GM23248 (cell line): ENCODE measurements at regions not wholly inside any gene's neighbourhood (a gene's known extent, or its start where the extent isn't known, plus 50 kb on each side); places are given as distances from the start of the nearest gene placed in this dataset.

ENCODE experiments used
- DNase-seq: peaks from one replicate; pipeline ENCODE4 v3.0.0-alpha.2; 2015
- H2AFZ ChIP-seq: fragments of 200-600 bp; sonication (generic); 2 replicates; pipeline ENCODE4 v1.6.1; 2016; ENCODE audit warnings: antibody characterized with exemption
- H3F3A ChIP-seq: fragments of 200-600 bp; sonication (generic); 2 replicates; pipeline ENCODE4 v1.6.1; 2016; ENCODE audit warnings: mild to moderate bottlenecking, antibody characterized with exemption, mixed run types; ENCODE audit not compliant: insufficient read depth
- H3K27ac ChIP-seq: fragments of 200-600 bp; sonication (generic); 2 replicates; pipeline ENCODE4 v1.5.1; 2016; ENCODE audit warnings: mild to moderate bottlenecking
- H3K27me3 ChIP-seq: fragments of 200-600 bp; sonication (generic); replicated peaks from 2 replicates; pipeline ENCODE4 v1.6.1; 2016; ENCODE audit warnings: mild to moderate bottlenecking; ENCODE audit not compliant: insufficient read depth
- H3K36me3 ChIP-seq: fragments of 200-600 bp; sonication (generic); 2 replicates; pipeline ENCODE4 v1.6.1; 2016; ENCODE audit warnings: low read depth, mild to moderate bottlenecking
- H3K4me1 ChIP-seq: fragments of 200-600 bp; sonication (generic); 2 replicates; pipeline ENCODE4 v1.6.1; 2016; ENCODE audit warnings: mild to moderate bottlenecking; ENCODE audit not compliant: insufficient read depth
- H3K4me2 ChIP-seq: fragments of 200-600 bp; sonication (generic); one replicate; pipeline ENCODE4 v1.6.1; 2016; ENCODE audit warnings: mild to moderate bottlenecking; ENCODE audit not compliant: unreplicated experiment
- H3K4me3 ChIP-seq: fragments of 200-600 bp; sonication (generic); 2 replicates; pipeline ENCODE4 v1.5.1; 2016; ENCODE audit warnings: mild to moderate bottlenecking
- H3K79me2 ChIP-seq: fragments of 200-600 bp; sonication (generic); 2 replicates; pipeline ENCODE4 v1.6.1; 2016; ENCODE audit warnings: mild to moderate bottlenecking; ENCODE audit not compliant: insufficient read depth
- H3K9ac ChIP-seq: fragments of 200-600 bp; sonication (generic); 2 replicates; pipeline ENCODE4 v1.6.1; 2016; ENCODE audit warnings: mild to moderate bottlenecking
- H3K9me2 ChIP-seq: fragments of 200-600 bp; sonication (generic); 2 replicates; pipeline ENCODE4 v1.6.1; 2016; ENCODE audit warnings: mixed run types, mild to moderate bottlenecking, moderate library complexity; ENCODE audit not compliant: insufficient read depth
- H3K9me3 ChIP-seq: fragments of 200-600 bp; sonication (generic); one replicate; pipeline ENCODE4 v1.6.1; 2017; ENCODE audit warnings: low read depth
- H4K20me1 ChIP-seq: fragments of 200-600 bp; sonication (generic); 2 replicates; pipeline ENCODE4 v1.6.0; 2016; ENCODE audit not compliant: insufficient read depth
- EZH2 ChIP-seq: fragments of 200-600 bp; sonication (generic); IDR thresholded peaks from 2 replicates; pipeline ENCODE4 v1.6.1; 2018; ENCODE audit warnings: antibody characterized with exemption, mild to moderate bottlenecking; ENCODE audit not compliant: insufficient read depth, poor library complexity, severe bottlenecking
- EZH2phosphoT487 ChIP-seq: fragments of 200-600 bp; sonication (generic); IDR thresholded peaks from 2 replicates; pipeline ENCODE4 v1.6.1; 2018; ENCODE audit warnings: antibody characterized with exemption, moderate library complexity, mild to moderate bottlenecking, low read depth; ENCODE audit not compliant: insufficient read depth
- WGBS, 2 experiments: methylation state at CpG; one replicate each; pipeline ENCODE4 v1.1.6; 2015 to 2017; ENCODE audit warnings: low lambda C conversion rate in 2 of 2, low coverage in 1 of 2; ENCODE audit errors: missing lambda C conversion rate in 2 of 2; 5-methylcytosine and 5-hydroxymethylcytosine counted together
- in situ Hi-C: fragments of 300-500 bp; cut with MboI; formaldehyde crosslinking; loops from 2 replicates; pipeline ENCODE4 v1.15.0; 2020

GRCh38 chr6:167695831-167696230 is 130.9 kb upstream of the AFDN start:
- Histone ChIP-seq H3K79me2 (no peaks in the 10 kb centered on the region), H3K27ac (no peak overlapping the region), H2AFZ (no peak overlapping the region), H3K4me2 (no peak overlapping the region), H3K9me3 (no peaks in the 10 kb centered on the region), H3K9ac (no peak overlapping the region), H3K9me2 (no peaks in the 10 kb centered on the region), H4K20me1 (no peaks in the 10 kb centered on the region), H3K4me1 (no peaks in the 10 kb centered on the region), H3K4me3 (no peak overlapping the region), H3K27me3 (no peaks in the 10 kb centered on the region), H3F3A (no peaks in the 10 kb centered on the region), H3K36me3 (no peaks in the 10 kb centered on the region)
- WGBS, 2 experiments, result 73 to 75% methylated on average over 13 of the region's 13 CpGs
- DNase-seq, result no peak
- TF ChIP-seq EZH2phosphoT487 (no peak), EZH2 (no peak)
- in situ Hi-C loops, result no loop called here

GRCh38 chr6:167696296-167696695 is 130.4 kb upstream of the AFDN start:
- H3K4me1 ChIP-seq, result no peaks in the 10 kb centered on the region
- no peaks in the 10 kb centered on the region for H3K9me3 ChIP-seq
- H3F3A ChIP-seq, result no peaks in the 10 kb centered on the region
- H3K9me2 ChIP-seq, result no peaks in the 10 kb centered on the region
- no peak overlapping the region for H3K9ac ChIP-seq
- H3K36me3 ChIP-seq, result no peaks in the 10 kb centered on the region
- H4K20me1 ChIP-seq, result no peaks in the 10 kb centered on the region
- DNase-seq, result no peak
- no peak for TF ChIP-seq EZH2phosphoT487
- no peak for TF ChIP-seq EZH2
- in situ Hi-C loops, result no loop called here
- H3K4me3 ChIP-seq, result no peak overlapping the region
- no peaks in the 10 kb centered on the region for H3K27me3 ChIP-seq
- no peak overlapping the region for H3K4me2 ChIP-seq
- no peak overlapping the region for H3K27ac ChIP-seq
- WGBS, 2 experiments, result 73 to 85% methylated on average over 6 of the region's 6 CpGs
- no peak overlapping the region for H2AFZ ChIP-seq
- H3K79me2 ChIP-seq, result no peaks in the 10 kb centered on the region

GRCh38 chr6:167697316-167697715 is 129.4 kb upstream of the AFDN start:
- WGBS, 2 experiments, result 11 to 15% methylated on average over 11 of the region's 11 CpGs
- Histone ChIP-seq H3K9ac (no peak overlapping the region), H3K4me3 (no peak overlapping the region), H3K79me2 (no peaks in the 10 kb centered on the region), H3K27ac (no peak overlapping the region), H3K9me2 (no peaks in the 10 kb centered on the region), H3K36me3 (no peaks in the 10 kb centered on the region), H3K9me3 (no peaks in the 10 kb centered on the region), H2AFZ (no peak overlapping the region), H3F3A (no peaks in the 10 kb centered on the region), H3K27me3 (no peaks in the 10 kb centered on the region), H4K20me1 (no peaks in the 10 kb centered on the region), H3K4me2 (no peak overlapping the region), H3K4me1 (no peaks in the 10 kb centered on the region)
- in situ Hi-C loops, result no loop called here
- no peak for TF ChIP-seq EZH2phosphoT487
- no peak for TF ChIP-seq EZH2
- DNase-seq, result peak; percentile 17

GRCh38 chr6:167698540-167698939 is 128.2 kb upstream of the AFDN start:
- Histone ChIP-seq H3K4me2 (no peak overlapping the region), H3F3A (no peaks in the 10 kb centered on the region), H2AFZ (no peak overlapping the region), H3K9ac (no peak overlapping the region), H3K9me2 (no peaks in the 10 kb centered on the region), H3K4me1 (no peaks in the 10 kb centered on the region), H3K36me3 (no peaks in the 10 kb centered on the region), H3K9me3 (no peaks in the 10 kb centered on the region), H4K20me1 (no peaks in the 10 kb centered on the region), H3K79me2 (no peaks in the 10 kb centered on the region), H3K27me3 (no peaks in the 10 kb centered on the region), H3K27ac (no peak overlapping the region), H3K4me3 (no peak overlapping the region)
- in situ Hi-C loops, result no loop called here
- 86 to 89% methylated on average over 12 of the region's 12 CpGs for WGBS, 2 experiments
- DNase-seq, result no peak
- TF ChIP-seq EZH2 (no peak), EZH2phosphoT487 (no peak)

GRCh38 chr6:167699141-167699931 is 127.4 kb upstream of the AFDN start:
- Histone ChIP-seq H3K9ac (no peak overlapping the region), H3K79me2 (no peaks in the 10 kb centered on the region), H3K27me3 (no peaks in the 10 kb centered on the region), H3K4me2 (no peak overlapping the region), H2AFZ (peak overlapping the region; percentile 53), H3K4me1 (no peaks in the 10 kb centered on the region), H3K4me3 (no peak overlapping the region), H3K27ac (no peak overlapping the region), H3F3A (no peaks in the 10 kb centered on the region), H4K20me1 (no peaks in the 10 kb centered on the region), H3K9me3 (no peaks in the 10 kb centered on the region), H3K36me3 (no peaks in the 10 kb centered on the region), H3K9me2 (no peaks in the 10 kb centered on the region)
- TF ChIP-seq EZH2phosphoT487 (no peak), EZH2 (no peak)
- in situ Hi-C loops, result no loop called here
- 26% methylated on average over 21 of the region's 21 CpGs for WGBS, 2 experiments
- DNase-seq, result peak; percentile 31
